WTC11 (cell line): ENCODE measurements at regions not wholly inside any gene's neighbourhood (a gene's known extent, or its start where the extent isn't known, plus 50 kb on each side); places are given as distances from the start of the nearest gene placed in this dataset.

Experiments used
- ATAC-seq: fragments of 200-7000 bp; cut with Tn5 transposase; 2 replicates; pipeline ENCODE4 v1.10.0; 2021; ENCODE audit warnings: mild to moderate bottlenecking, moderate library complexity
- CTCF ChIA-PET: fragments of 300-600 bp; sonication (Branson Sonifier 250); formaldehyde crosslinking; loops from one replicate; lab custom pipeline; 2021; ENCODE audit warnings: antibody characterized with exemption; lab: Charles Lee
- POLR2A ChIA-PET: fragments of 350-600 bp; sonication (Branson Sonifier 250); formaldehyde crosslinking; loops from one replicate; lab custom pipeline; 2021; ENCODE audit warnings: antibody characterized with exemption; lab: Charles Lee
- DNase-seq: peaks from one replicate; pipeline ENCODE4 v3.0.0; 2021; ENCODE audit warnings: low spot score
- H3K27ac Mint-ChIP-seq: 2 replicates; pipeline ENCODE4 v1.8.0; 2021; ENCODE audit warnings: mixed read lengths
- H3K27me3 Mint-ChIP-seq: 2 replicates; pipeline ENCODE4 v1.8.0; 2021; ENCODE audit warnings: low read depth, mild to moderate bottlenecking, moderate library complexity, mixed read lengths
- H3K36me3 Mint-ChIP-seq: 2 replicates; pipeline ENCODE4 v1.8.0; 2021; ENCODE audit warnings: mixed read lengths
- H3K4me1 Mint-ChIP-seq: 2 replicates; pipeline ENCODE4 v1.8.0; 2022; ENCODE audit warnings: mixed read lengths
- H3K4me3 Mint-ChIP-seq: 2 replicates; pipeline ENCODE4 v1.8.0; 2021; ENCODE audit warnings: mild to moderate bottlenecking, moderate library complexity, mixed read lengths
- H3K9me3 Mint-ChIP-seq: 2 replicates; pipeline ENCODE4 v1.8.0; 2021; ENCODE audit warnings: mixed read lengths
- AR ChIP-seq: fragments of 250-450 bp; sonication (Bioruptor Pico); IDR thresholded peaks from 2 replicates; pipeline ENCODE4 v1.9.0; 2021; ENCODE audit warnings: mild to moderate bottlenecking
- ATF3 ChIP-seq: sonication (generic); formaldehyde crosslinking; conservative IDR thresholded peaks from 2 replicates; pipeline ENCODE4 v1.8.1; 2022; ENCODE audit warnings: mild to moderate bottlenecking, missing genetic modification reagents
- CREM ChIP-seq: sonication (generic); formaldehyde crosslinking; IDR thresholded peaks from 2 replicates; pipeline ENCODE4 v1.8.1; 2022; ENCODE audit warnings: mild to moderate bottlenecking, missing genetic modification reagents, moderate library complexity
- E2F5 ChIP-seq: sonication (generic); formaldehyde crosslinking; IDR thresholded peaks from 2 replicates; pipeline ENCODE4 v1.8.1; 2022; ENCODE audit warnings: mild to moderate bottlenecking, moderate library complexity, missing genetic modification reagents
- FOXJ3 ChIP-seq: sonication (generic); formaldehyde crosslinking; IDR thresholded peaks from 2 replicates; pipeline ENCODE4 v1.9.0; 2021; ENCODE audit warnings: missing genetic modification reagents, mild to moderate bottlenecking, borderline replicate concordance
- HMGA2 ChIP-seq: fragments of 250-450 bp; sonication (Bioruptor Pico); IDR thresholded peaks from 2 replicates; pipeline ENCODE4 v1.4.0; 2021; ENCODE audit warnings: mild to moderate bottlenecking, moderate library complexity
- KAT7 ChIP-seq: sonication (generic); formaldehyde crosslinking; IDR thresholded peaks from 2 replicates; pipeline ENCODE4 v1.8.1; 2023; ENCODE audit warnings: missing genetic modification reagents, mild to moderate bottlenecking, borderline replicate concordance
- MLX ChIP-seq: sonication (generic); formaldehyde crosslinking; IDR thresholded peaks from 2 replicates; pipeline ENCODE4 v1.8.1; 2023; ENCODE audit warnings: mild to moderate bottlenecking, missing genetic modification reagents, moderate library complexity
- NR2C2 ChIP-seq: sonication (generic); formaldehyde crosslinking; IDR thresholded peaks from 2 replicates; pipeline ENCODE4 v1.8.0; 2022; ENCODE audit warnings: mild to moderate bottlenecking, missing genetic modification reagents
- SMAD3 ChIP-seq: sonication (generic); formaldehyde crosslinking; IDR thresholded peaks from 2 replicates; pipeline ENCODE4 v1.8.0; 2022; ENCODE audit warnings: missing genetic modification reagents, mild to moderate bottlenecking, borderline replicate concordance
- SP1 ChIP-seq: sonication (generic); formaldehyde crosslinking; conservative IDR thresholded peaks from 2 replicates; pipeline ENCODE4 v1.8.1; 2022; ENCODE audit warnings: missing genetic modification reagents
- TCF7 ChIP-seq: sonication (generic); formaldehyde crosslinking; IDR thresholded peaks from 2 replicates; pipeline ENCODE4 v1.8.0; 2022; ENCODE audit warnings: mild to moderate bottlenecking, low read depth, missing genetic modification reagents, moderate library complexity
- ZNF121 ChIP-seq: sonication (generic); formaldehyde crosslinking; IDR thresholded peaks from 2 replicates; pipeline ENCODE4 v1.8.0; 2023; ENCODE audit warnings: missing genetic modification reagents
- ZNF263 ChIP-seq: sonication (generic); formaldehyde crosslinking; IDR thresholded peaks from 2 replicates; pipeline ENCODE4 v1.8.1; 2022; ENCODE audit warnings: low read depth, mild to moderate bottlenecking, moderate library complexity, missing genetic modification reagents
- ZNF423 ChIP-seq: fragments of 250-450 bp; sonication (Bioruptor Pico); IDR thresholded peaks from 2 replicates; pipeline ENCODE4 v2.1.2; 2022; ENCODE audit warnings: mild to moderate bottlenecking, moderate library complexity
- ZNF532 ChIP-seq: fragments of 250-450 bp; sonication (Bioruptor Pico); IDR thresholded peaks from 2 replicates; pipeline ENCODE4 v1.9.0; 2021; ENCODE audit warnings: mild to moderate bottlenecking, borderline replicate concordance
- ZSCAN18 ChIP-seq: fragments of 250-450 bp; sonication (Bioruptor Pico); IDR thresholded peaks from 2 replicates; pipeline ENCODE4 v2.1.2; 2022; ENCODE audit warnings: mild to moderate bottlenecking, moderate library complexity

- TF ChIP-seq HMGA2 (CRISPR knock-in tag) = no peak
- no peak for TF ChIP-seq NR2C2 (CRISPR knock-in tag)
- TF ChIP-seq TCF7 (CRISPR knock-in tag) = no peak
- POLR2A ChIA-PET = no interaction called here
- Mint-ChIP-seq H3K36me3 (peaks cover 12% of the 10 kb centered on the region), H3K4me3 (no peak overlapping the region), H3K4me1 (no peaks in the 10 kb centered on the region), H3K9me3 (peaks cover 33% of the 10 kb centered on the region), H3K27me3 (no peaks in the 10 kb centered on the region), H3K27ac (no peak overlapping the region)
- CTCF ChIA-PET = no interaction called here
- ATAC-seq (no peak), DNase-seq (no peak)
Observed at GRCh38 chr12:93157279-93157678, 220.4 kb upstream of the NUDT4 start.

GRCh38 chr12:93158065-93158843 is 219.5 kb upstream of the NUDT4 start:
- Mint-ChIP-seq H3K4me1 (no peaks in the 10 kb centered on the region), H3K9me3 (peaks cover 33% of the 10 kb centered on the region), H3K36me3 (peaks cover 12% of the 10 kb centered on the region), H3K4me3 (no peak overlapping the region), H3K27me3 (no peaks in the 10 kb centered on the region), H3K27ac (no peak overlapping the region)
- ChIA-PET CTCF (no interaction called here), POLR2A (no interaction called here)
- ATAC-seq (no peak), DNase-seq (no peak)
- no peak for TF ChIP-seq CREM (CRISPR knock-in tag)
- TF ChIP-seq ZSCAN18 (CRISPR knock-in tag) = no peak
- no peak for TF ChIP-seq ZNF423 (CRISPR knock-in tag)
- TF ChIP-seq FOXJ3 (CRISPR knock-in tag) = no peak
- TF ChIP-seq KAT7 = no peak
- TF ChIP-seq ZNF263 (CRISPR knock-in tag) = no peak
- no peak for TF ChIP-seq E2F5 (CRISPR knock-in tag)
- no peak for TF ChIP-seq ZNF532 (CRISPR knock-in tag)
- no peak for TF ChIP-seq SMAD3 (CRISPR knock-in tag)
- TF ChIP-seq ZNF121 = no peak
- TF ChIP-seq MLX (CRISPR knock-in tag) = no peak
- no peak for TF ChIP-seq HMGA2 (CRISPR knock-in tag)
- TF ChIP-seq SP1 (CRISPR knock-in tag) = no peak
- no peak for TF ChIP-seq ATF3 (CRISPR knock-in tag)
- TF ChIP-seq AR = no peak
